CD1c-positive myeloid dendritic cell (primary cell): ENCODE measurements at regions not wholly inside any gene's neighbourhood (a gene's known extent, or its start where the extent isn't known, plus 50 kb on each side); places are given as distances from the start of the nearest gene placed in this dataset.

Experiments used
- DNase-seq: peaks from one replicate; pipeline ENCODE4 v3.0.0-alpha.2; 2016; ENCODE audit errors: extremely low spot score

GRCh38 chr10:127797339-127797738 lies 60.4 kb downstream of the FOXI2 start:
- DNase-seq = no peak

DNA sequence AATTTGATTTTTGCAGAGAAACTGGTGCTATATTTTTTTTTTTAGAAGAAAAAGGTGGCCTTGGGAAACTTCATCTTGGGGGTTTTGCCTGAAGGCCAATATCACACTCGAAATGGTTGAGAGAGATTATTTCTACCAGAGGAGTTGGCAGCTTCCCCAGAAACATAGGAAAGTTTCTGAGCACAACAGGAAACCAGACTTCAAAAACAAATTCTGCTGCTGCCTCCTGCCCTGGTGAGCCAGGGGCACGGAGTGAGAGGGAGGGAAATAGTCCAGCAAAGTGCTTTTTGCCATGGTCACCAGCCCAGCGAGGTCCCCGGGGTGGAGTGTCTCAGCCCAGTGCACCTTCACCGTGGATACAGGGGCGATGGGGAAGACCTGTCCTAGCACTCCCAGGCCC lies 61.1 kb downstream of the FOXI2 start:
- DNase-seq = no peak

DNA sequence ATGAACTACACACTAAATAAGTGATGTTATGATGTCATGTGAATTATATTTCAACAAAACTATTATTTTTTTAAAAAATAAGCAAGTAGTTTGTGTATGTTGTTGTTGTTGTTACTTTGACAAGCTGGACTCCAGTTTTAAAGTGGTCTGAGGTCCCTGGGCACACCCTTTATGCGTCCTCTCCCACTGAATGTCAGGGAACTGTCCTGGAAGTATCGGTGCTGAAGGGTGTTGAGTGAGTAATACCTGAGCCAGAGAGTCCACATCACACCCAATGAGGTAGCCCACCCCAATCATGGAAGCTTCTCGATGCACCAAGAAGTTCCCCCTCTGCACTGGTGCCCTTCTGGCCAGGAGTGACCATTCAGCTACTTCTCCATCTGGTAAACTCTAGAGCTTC lies 64.3 kb downstream of the FOXI2 start:
- DNase-seq = no peak

DNA sequence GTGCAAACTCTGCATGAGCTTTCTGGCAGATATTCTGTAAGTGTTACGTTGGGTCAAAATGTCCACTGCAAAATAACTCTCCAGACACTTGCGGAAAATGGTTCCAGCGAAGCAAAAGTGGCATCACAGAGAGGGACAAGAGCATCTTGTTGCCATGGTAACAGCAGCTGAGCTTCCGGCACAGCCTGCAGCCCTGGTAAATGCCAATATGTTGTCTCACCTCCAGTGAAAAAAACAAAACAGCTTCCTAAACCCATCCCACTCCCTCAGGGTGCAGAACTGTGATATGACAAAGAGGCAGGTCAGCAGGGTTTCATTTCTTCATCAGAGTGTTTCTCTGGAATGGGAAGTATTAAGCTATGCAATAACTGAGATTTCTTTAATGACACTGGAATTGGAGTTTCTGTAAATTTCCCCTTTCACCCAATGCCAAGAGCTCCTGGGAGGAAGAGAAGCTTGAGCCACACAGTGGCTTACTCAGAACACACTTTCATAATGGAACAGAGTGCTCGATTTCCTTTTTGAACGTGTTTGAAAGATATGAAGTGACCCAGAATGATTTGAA lies 65.6 kb downstream of the FOXI2 start:
- DNase-seq = peak; percentile 63

GRCh38 chr10:127804696-127805095 lies 67.7 kb downstream of the FOXI2 start:
- no peak for DNase-seq

GRCh38 chr10:127805950-127806349 lies 69.0 kb downstream of the FOXI2 start:
- DNase-seq = no peak

DNA sequence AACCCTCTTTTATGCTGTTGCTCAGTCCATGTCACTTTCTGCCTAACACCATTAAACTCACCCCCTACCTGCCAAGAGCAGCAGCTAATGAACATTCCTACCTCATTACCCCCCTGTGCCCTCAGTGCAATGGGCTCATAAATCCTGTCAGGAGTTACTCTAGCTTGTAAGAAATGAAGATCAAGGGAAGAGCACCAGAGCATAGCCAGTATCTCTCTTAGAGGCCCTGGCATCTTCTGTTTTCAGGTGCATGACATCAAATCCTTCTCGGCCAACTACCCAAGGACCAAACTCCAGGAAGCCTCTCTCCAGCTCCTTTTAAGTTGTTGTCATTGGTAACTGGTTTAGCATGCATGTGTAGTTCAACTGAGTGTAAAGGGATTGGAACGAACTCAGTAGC lies 75.1 kb downstream of the FOXI2 start:
- no peak for DNase-seq

- no peak for DNase-seq
These were observed 76.3 kb downstream of the FOXI2 start for GRCh38 chr10:127813290-127813689.

GRCh38 chr10:127815147-127815546 lies 77.6 kb downstream of the CLRN3 start:
- peak; percentile 6 for DNase-seq

DNA sequence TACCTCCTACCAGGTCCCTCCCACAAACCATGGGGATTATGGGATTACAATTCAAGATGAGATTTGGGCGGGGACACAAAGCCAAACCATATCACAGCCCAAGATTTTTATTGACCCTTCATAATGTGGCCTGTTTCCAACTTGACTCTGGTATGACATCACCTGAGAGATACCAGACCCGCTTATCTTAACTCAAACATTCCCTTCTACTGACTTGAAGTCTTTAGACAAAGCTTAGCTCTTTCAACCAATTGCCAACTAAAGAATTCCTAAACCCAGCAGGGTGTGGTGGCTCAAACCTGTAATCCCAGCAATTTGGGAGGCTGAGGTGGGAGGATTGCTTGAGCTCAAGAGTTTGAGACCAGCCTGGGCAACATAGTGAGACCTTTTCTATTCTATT lies 67.9 kb downstream of the CLRN3 start:
- no peak for DNase-seq

DNA sequence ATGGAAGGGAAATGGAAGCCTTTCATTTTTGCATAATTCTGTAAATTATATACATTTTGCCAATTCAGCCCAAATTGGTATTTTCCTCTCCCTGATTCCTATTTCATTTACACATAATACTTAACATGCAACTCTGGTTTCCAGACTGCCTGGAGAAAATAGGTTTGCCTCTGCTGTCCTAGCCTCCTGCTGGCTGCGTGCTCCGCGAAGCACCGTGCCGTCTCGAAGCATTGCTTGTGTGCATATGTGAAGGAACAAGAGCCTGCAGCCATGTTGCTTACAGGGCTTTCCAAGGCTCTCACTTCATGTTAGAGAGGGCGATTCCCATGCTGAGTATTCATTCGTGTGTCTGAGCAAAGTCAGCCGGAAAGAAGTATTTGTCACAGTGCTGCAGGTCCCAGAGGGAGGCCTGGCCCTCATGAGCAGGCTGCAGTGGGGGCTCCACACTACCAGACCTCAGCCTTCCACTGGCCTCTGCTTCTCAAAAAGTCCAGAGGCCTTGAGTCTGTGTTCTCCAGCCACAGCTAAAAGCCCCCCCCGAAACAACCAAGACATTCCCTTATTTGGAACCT lies 66.5 kb downstream of the CLRN3 start:
- DNase-seq = no peak

DNA sequence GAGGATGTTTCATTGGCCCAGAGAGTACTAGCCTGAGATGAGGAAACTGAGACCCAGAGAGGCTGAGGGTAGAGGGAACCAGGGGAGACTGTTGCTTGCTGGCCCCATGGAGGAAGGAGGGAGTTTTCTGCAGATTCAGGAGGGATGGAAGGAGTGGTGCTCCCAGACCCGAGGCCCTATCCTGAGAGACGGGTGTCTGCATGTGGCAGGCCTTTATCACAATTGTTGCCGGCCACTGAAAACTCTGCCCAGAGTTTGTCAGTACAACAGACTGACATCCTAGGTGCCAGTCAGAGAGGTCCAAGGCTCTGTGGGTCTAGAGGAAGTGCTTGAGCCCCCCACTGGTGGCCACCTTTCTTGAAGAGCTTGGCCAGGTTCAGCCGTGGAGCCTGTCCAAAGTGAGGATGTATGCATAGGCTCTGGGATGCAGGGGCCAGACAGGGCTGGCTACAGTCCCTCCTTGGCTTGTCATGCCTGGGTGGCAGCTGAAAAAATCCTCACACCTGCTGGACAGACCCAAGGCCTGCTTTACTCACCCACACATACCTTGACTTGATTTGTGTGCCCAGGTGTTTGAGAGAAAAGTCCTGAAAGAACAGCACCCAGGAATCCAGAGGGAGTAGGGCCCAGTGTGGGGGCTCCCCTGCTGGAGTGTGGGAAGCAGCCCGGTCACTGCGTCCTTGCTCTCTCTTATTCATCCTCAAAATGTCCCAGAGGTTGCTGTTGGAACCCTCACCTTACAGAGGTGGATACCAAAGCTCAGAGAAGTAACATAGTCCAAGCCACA lies 65.2 kb downstream of the CLRN3 start:
- DNase-seq = no peak
